Loucy (cell line): ENCODE measurements at regions not wholly inside any gene's neighbourhood (a gene's known extent, or its start where the extent isn't known, plus 50 kb on each side); places are given as distances from the start of the nearest gene placed in this dataset.

Experiments used
- EZH2phosphoT487 ChIP-seq: fragments of 200-600 bp; IDR thresholded peaks from 2 replicates; pipeline ENCODE4 v1.6.1; 2018; ENCODE audit warnings: antibody characterized with exemption, mild to moderate bottlenecking, moderate library complexity, borderline replicate concordance
- TF ChIP-seq, protein P1 (sequence below): fragments of 200-600 bp; sonication (generic); conservative IDR thresholded peaks from 2 replicates; pipeline ENCODE4 v1.5.1; 2014; ENCODE audit warnings: mild to moderate bottlenecking, antibody characterized with exemption, low read length

DNA sequence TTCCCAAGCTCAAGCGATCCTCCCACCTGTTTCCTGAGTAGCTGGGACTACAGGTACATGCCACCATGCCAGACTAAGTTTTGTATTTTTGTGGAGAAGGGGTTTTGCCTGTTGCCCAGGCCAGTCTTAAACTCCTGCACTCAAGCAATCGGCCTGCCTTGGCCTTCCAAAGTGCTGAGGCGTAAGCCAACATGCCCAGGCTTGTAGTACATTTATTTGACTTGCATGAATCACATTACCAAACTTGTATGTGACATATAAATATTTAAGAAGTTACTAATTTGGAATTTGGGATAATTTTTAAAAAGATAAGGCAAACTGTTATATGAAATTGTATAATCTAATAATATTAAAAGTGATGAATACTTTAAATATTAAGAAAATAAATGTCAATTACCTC is 157.6 kb downstream of the MCHR2 start:
- TF ChIP-seq, protein P1, sequence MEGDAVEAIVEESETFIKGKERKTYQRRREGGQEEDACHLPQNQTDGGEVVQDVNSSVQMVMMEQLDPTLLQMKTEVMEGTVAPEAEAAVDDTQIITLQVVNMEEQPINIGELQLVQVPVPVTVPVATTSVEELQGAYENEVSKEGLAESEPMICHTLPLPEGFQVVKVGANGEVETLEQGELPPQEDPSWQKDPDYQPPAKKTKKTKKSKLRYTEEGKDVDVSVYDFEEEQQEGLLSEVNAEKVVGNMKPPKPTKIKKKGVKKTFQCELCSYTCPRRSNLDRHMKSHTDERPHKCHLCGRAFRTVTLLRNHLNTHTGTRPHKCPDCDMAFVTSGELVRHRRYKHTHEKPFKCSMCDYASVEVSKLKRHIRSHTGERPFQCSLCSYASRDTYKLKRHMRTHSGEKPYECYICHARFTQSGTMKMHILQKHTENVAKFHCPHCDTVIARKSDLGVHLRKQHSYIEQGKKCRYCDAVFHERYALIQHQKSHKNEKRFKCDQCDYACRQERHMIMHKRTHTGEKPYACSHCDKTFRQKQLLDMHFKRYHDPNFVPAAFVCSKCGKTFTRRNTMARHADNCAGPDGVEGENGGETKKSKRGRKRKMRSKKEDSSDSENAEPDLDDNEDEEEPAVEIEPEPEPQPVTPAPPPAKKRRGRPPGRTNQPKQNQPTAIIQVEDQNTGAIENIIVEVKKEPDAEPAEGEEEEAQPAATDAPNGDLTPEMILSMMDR, result no peak
- TF ChIP-seq EZH2phosphoT487, result no peak
